NCI-H526 treated with DMSO at 0.1 percent for 48 hours (cell line): ENCODE measurements at regions not wholly inside any gene's neighbourhood (a gene's known extent, or its start where the extent isn't known, plus 50 kb on each side); places are given as distances from the start of the nearest gene placed in this dataset.

Experiments used
- DNase-seq: peaks from one replicate; lab custom pipeline; 2025; lab: John Stamatoyannopoulos, UW

- no peak for DNase-seq
These were observed 52.9 kb upstream of the DEFB112 start for GRCh38 chr6:50102676-50103075.

DNA sequence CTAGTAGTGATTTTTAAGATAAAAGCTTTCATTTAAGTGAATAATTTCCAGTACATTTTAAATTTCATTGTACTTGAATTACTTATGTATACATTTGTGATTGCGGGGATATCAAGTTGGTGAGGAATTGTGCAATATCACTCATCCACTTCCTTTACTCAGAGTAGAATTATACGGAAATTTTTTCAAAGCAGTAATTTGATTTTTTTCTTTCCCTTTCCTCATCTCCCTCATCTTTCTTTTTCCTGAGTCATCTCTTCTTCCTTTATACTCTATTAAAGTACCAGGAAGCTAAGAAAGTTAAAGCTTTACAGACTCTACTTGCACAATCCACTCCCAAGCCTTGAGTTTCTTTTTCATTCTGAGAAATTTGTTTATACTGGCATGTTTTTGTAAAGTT, 60.9 kb upstream of the DEFB112 start:
- DNase-seq: no peak

GRCh38 chr6:50112981-50113857, 63.5 kb upstream of the DEFB112 start:
- DNase-seq: no peak

DNA sequence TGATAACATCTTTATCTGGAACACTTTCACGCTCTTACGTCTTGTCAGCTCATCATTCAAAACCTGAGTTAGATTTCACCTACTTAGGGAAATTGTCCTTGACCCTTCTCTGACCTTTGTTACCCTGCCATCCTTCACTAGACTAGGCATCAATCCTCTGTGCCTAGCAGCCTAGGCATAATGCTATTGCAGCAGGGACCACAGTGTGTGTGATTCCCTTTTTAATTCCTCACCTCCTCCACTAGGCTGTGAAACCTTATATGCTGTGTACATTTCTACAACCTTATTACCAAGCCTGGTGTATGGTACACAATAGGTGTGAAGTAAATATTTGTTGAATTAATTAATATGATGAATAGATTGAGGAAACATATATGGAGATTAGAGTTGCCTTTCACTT, 66.7 kb upstream of the DEFB112 start:
- DNase-seq: no peak

- no peak for DNase-seq
These were observed 67.2 kb upstream of the DEFB112 start for GRCh38 chr6:50116797-50117542.

DNA sequence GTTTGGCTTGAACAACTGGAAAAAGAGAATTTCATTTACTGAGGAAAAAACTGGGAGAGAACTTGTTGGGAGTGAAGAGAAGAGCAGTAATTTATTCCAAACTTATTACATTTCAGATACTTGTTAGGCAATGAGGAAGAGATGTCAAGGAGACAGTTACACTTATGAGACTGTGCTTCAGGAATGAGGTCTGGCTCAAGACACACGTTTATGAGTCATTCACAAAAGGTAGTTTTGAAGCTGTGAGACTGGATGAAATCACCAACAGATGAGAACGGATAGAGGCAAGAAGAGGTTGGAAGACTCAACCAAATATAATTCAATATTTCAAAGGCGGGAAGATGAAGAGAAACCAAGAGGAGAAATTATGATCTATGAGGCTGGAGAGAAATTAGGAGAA, 70.6 kb upstream of the DEFB112 start:
- DNase-seq: no peak

DNA sequence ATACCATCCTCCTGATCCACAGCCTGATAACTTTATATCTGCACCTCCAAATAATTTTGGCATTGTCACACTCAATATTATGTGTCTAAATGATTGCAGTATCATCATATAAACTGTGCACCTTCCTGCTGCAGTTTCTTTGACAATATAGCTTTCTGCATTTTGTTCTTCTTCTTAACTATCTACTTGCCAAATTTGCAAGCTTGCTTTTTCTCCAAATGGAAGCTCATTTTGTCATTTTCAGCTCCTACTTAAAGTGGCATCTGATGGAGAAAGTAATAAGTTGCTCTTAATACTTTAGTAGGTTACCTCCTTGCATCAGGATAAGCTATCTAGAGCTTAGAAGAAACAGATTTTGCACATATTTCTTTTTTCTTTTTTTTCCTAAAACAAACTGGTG, 74.0 kb upstream of the DEFB112 start:
- no peak for DNase-seq

DNA sequence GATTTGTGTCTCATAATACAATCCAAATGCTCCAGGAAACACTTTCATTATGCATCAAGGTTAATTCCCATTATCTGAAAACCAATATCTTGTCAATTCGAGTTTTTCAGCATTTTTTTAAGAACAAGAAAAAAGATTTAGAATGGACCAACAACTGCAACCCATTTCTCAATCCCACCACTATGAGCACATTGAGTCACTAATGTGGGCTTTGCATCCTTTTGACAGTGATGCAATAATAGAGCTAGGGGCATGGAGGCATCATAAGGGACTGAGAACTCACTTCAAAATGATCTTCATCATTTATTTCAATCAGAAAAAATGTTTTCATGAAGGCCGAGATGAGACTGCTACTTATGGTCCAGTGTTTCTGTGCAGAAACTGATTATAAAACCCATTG, 74.8 kb upstream of the DEFB112 start:
- no peak for DNase-seq

DNA sequence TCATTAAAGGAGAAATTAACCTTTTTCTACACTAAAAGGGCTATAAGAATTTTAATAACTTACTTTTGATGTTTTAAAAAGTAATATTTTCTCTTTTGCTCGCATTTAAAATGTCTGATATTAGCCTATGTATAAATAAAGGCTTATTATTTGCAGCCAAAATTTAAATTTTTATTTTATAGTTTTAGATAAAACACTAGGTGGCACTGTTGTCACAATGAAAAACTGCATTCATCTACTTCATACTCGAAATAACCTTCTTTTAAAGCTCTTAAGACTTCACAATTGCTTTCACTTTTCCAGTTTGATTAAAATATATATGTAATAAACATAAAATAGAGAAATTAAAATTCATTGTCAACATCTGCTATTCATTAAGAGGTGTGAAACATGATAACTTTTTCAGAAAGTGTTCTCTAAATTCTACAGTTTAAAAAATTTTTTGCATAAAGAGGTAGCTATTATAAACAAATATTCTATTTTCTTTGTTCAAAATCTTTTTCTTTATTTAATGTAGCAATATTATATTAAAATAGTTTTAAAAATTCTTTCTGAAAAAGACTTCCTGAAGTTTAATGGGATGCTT, 78.8 kb upstream of the DEFB112 start:
- DNase-seq: peak; percentile 41

GRCh38 chr6:50135968-50136367, 86.2 kb upstream of the DEFB112 start:
- DNase-seq: no peak

- no peak for DNase-seq
These were observed 91.4 kb upstream of the DEFB112 start for GRCh38 chr6:50141100-50141499.

- no peak for DNase-seq
These were observed 93.4 kb upstream of the DEFB112 start for GRCh38 chr6:50143011-50143719.

GRCh38 chr6:50145125-50145524, 95.4 kb upstream of the DEFB112 start:
- no peak for DNase-seq

DNA sequence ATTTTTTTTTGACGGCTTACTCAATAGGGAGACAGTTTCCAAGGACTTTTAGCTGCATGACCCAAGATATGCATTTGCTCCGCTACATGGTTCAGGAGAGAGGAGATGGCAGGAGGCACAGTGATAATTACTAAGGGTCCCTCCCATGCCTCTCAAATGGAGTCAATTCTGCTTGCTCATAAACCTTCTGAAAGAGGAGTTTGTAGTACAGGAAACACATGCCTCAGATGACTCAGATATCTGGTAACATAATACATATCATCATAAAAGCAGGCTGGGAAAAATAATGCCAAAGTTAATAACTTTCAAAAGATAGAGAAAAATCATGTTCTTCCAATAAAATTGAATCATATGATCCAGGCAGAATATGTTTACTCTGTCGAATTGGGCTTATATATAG, 97.6 kb upstream of the DEFB112 start:
- no peak for DNase-seq

DNA sequence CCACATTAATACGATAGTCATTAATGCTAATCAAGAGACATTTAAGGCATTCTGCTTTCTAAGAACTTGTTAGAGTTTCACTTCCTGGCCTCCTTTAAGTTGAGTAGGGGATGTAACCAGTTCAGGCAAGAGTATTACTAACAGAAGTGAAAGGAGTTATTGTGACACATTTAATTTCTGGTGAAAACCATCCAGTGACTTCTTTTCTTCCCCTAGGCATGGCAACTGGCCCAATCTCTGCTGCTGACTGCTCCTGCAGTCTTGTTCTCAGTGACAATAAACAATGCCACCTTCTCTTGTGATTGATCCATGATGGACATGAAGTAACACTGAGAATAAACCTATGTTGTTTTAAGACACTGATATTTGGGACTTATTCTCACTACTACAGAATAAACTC, 130.9 kb upstream of the DEFB112 start:
- DNase-seq: no peak

DNA sequence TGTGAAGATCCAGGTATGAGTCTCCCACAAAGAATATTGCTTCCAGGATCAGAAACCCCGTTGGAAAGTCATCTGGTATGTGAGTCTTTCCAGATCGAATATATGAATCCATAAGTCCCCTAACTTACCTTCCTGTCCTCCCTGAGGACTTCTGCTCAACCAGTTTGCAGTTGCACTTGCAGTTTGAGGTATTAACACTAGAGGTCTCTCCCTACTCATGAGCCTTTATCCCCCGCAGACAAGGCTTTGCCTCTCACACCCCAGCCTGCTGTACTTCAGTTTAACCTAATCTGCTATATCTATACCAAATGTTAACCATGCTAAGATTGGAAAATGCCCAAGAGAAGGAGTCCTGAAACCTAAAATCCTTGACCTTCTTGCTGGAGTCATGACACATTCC, 135.3 kb upstream of the DEFB112 start:
- no peak for DNase-seq

DNA sequence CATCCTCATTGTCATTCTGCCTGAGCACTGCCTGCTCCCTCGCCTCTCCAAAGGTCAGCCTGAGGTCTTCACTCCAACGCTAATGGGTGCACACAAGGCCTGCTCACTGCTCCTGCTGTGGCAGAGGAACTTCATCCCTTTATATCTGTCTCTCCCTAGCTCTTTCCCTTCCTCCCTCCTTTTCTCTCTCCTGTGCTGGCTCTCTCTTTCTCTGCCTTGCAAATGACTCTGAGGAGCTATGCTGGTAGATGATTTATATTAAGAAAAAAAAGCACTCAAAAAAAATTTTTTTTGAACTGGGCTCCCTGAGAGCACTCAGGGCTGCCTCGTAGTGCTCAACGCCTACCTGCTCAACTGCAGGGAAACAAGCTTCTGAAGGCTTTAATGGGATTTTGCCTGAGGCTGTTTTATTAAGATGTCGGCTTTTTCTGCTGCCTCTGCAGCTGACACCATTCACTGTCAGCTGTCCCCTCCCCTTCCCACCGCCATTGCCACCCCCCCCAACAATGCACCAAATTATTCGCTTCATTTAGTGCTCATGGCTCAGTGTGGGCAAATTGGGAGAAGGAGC, 137.7 kb upstream of the DEFB112 start:
- peak; percentile 90 for DNase-seq

- DNase-seq: no peak
These were observed 148.5 kb upstream of the DEFB112 start for GRCh38 chr6:50198245-50198644.

GRCh38 chr6:50202766-50203165, 153.0 kb upstream of the DEFB112 start:
- DNase-seq: no peak

GRCh38 chr6:50211582-50211981, 161.9 kb upstream of the DEFB112 start:
- no peak for DNase-seq

DNA sequence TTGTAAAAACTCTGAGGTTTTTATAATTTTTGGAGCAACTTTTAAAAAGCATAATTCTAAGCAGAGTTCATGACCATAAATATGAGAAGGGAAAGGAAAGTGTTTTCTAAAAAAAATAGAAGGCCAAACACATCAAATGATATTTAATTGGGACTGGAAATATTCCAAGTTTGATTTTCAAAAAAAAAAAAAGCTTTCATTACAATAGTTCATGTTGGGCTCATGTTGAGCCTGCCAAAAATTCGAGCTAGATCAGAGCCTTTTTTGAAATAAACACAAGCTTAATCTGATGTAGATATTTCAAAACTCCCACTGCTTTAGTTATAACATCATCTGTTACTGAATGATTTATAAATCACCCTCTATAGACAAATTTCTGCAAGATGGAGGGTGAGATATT, 163.4 kb upstream of the DEFB112 start:
- no peak for DNase-seq

DNA sequence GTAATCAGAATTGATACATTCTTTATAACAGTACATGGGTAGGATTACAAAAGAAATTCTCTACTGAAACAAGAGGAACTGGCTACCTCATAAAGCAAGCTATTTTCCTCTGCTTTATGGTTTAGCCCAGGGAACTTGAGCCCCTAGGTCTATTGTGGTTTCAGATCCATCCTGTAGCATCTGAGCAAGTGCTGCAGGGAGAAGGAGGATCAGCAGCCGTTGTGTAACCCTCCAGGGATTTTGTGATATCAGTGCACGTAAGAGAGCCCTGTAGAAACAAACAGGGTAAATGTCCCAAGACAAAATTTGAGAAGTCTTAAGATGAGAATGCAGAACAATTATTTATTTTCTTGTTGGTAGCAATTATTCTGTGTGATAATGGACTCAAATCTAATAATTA, 165.2 kb upstream of the DEFB112 start:
- DNase-seq: no peak
